MCF 10A (cell line): ENCODE measurements at regions not wholly inside any gene's neighbourhood (a gene's known extent, or its start where the extent isn't known, plus 50 kb on each side); places are given as distances from the start of the nearest gene placed in this dataset.

ENCODE experiments used
- BruUV-seq: library from RNA; stranded (reverse); fragments of 400-500 nt; replicated peaks from 2 replicates; lab custom pipeline; 2021; lab: Mats Ljungman, UMichigan
- CTCF ChIA-PET: fragments of 300-600 bp; sonication (Branson Sonifier 250); formaldehyde crosslinking; extraction: SDS; loops from one replicate; lab custom pipeline; 2021; ENCODE audit warnings: antibody characterized with exemption, inconsistent platforms; lab: Yijun Ruan, JAX
- POLR2A ChIA-PET: fragments of 300-600, 350-650 bp; sonication (Branson Sonifier 250); formaldehyde crosslinking; extraction: SDS; loops from one replicate; lab custom pipeline; 2020; ENCODE audit warnings: antibody characterized with exemption, inconsistent platforms; lab: Yijun Ruan, JAX
- DNase-seq: peaks from one replicate; pipeline ENCODE4 v3.0.0-alpha.2; 2018; ENCODE audit not compliant: unreplicated experiment
- H3K27ac Mint-ChIP-seq: one replicate; pipeline ENCODE4 v1.8.0; 2022; ENCODE audit warnings: mild to moderate bottlenecking, low read depth, mixed read lengths; ENCODE audit not compliant: unreplicated experiment
- H3K27me3 Mint-ChIP-seq: one replicate; pipeline ENCODE4 v1.8.0; 2022; ENCODE audit warnings: mixed read lengths; ENCODE audit not compliant: insufficient read depth, unreplicated experiment
- H3K36me3 Mint-ChIP-seq: one replicate; pipeline ENCODE4 v1.8.0; 2022; ENCODE audit warnings: mild to moderate bottlenecking, moderate library complexity, mixed read lengths; ENCODE audit not compliant: insufficient read depth, unreplicated experiment
- H3K4me1 Mint-ChIP-seq: one replicate; pipeline ENCODE4 v1.8.0; 2022; ENCODE audit warnings: mixed read lengths; ENCODE audit not compliant: insufficient read depth, unreplicated experiment
- H3K4me3 Mint-ChIP-seq: one replicate; pipeline ENCODE4 v1.8.0; 2022; ENCODE audit warnings: mild to moderate bottlenecking, moderate library complexity, mixed read lengths; ENCODE audit not compliant: unreplicated experiment
- H3K9me3 Mint-ChIP-seq: one replicate; pipeline ENCODE4 v1.8.0; 2022; ENCODE audit warnings: mixed read lengths; ENCODE audit not compliant: unreplicated experiment
- intact Hi-C: fragments of 100-400 bp; cut with micrococcal nuclease; formaldehyde crosslinking; loops from 2 replicates; pipeline ENCODE4 v1.14.1; 2022
- TF ChIP-seq, protein P1 (sequence below): fragments of 200-600 bp; IDR thresholded peaks from one replicate; pipeline ENCODE4 v1.8.0; 2022; ENCODE audit warnings: antibody characterized with exemption, mild to moderate bottlenecking; ENCODE audit not compliant: unreplicated experiment

DNA sequence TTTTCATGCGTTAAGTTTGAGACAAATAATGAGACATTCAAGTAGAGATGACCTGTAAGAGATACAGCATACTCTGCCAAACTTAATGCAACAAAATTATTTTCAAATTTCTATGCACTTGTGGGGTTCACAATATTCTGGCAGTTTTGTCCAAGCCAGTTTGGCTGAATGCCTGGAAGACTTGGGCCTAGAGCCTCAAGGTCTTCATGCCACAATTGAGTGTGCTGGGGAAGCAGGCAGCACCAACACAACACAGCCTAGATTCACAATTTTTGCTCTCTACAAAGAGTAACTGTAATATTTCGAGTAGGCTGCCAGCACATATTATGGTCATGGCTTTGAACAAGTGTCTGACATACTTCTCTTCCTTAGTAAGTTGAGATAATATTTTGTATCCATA is 461.4 kb upstream of the SPHKAP start:
- Mint-ChIP-seq H3K36me3 (peaks cover 7% of the 10 kb centered on the region), H3K27ac (no peak overlapping the region), H3K4me1 (no peaks in the 10 kb centered on the region), H3K27me3 (peaks cover 15% of the 10 kb centered on the region), H3K9me3 (no peaks in the 10 kb centered on the region), H3K4me3 (no peak overlapping the region)
- DNase-seq = no peak
- intact Hi-C loops = no loop called here
- ChIA-PET CTCF (no interaction called here), POLR2A (no interaction called here)
- TF ChIP-seq, protein P1, sequence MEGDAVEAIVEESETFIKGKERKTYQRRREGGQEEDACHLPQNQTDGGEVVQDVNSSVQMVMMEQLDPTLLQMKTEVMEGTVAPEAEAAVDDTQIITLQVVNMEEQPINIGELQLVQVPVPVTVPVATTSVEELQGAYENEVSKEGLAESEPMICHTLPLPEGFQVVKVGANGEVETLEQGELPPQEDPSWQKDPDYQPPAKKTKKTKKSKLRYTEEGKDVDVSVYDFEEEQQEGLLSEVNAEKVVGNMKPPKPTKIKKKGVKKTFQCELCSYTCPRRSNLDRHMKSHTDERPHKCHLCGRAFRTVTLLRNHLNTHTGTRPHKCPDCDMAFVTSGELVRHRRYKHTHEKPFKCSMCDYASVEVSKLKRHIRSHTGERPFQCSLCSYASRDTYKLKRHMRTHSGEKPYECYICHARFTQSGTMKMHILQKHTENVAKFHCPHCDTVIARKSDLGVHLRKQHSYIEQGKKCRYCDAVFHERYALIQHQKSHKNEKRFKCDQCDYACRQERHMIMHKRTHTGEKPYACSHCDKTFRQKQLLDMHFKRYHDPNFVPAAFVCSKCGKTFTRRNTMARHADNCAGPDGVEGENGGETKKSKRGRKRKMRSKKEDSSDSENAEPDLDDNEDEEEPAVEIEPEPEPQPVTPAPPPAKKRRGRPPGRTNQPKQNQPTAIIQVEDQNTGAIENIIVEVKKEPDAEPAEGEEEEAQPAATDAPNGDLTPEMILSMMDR = no peak
- BruUV-seq = no TSS peak

DNA sequence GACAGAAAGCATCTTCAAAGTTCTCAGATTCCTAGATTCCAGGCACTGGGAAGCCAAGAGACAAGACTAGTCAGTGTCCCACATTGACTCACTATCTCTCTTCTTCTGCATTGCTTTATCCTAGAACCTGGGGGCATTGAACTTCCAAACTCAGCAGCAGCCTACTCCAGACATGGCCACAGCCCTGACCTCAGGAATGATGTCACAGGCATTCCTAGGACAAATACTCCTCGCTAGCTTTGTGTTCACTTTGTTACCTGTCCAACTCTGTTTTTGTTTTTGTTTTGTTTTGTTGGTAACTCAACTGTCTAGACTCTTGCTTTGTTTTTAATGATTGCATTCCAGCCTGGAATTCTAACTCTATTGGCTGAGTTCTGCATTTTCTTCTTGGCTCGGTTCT is 449.3 kb upstream of the SPHKAP start:
- Mint-ChIP-seq H3K9me3 (no peaks in the 10 kb centered on the region), H3K27ac (no peak overlapping the region), H3K27me3 (no peaks in the 10 kb centered on the region), H3K4me3 (no peak overlapping the region), H3K4me1 (no peaks in the 10 kb centered on the region), H3K36me3 (no peaks in the 10 kb centered on the region)
- POLR2A ChIA-PET = interaction anchor here (0.7 kb wide), 1 partner anchor 607 kb away, joined by 4 read pairs; no protein-coding TSS in a partner anchor
- CTCF ChIA-PET = no interaction called here
- TF ChIP-seq, protein P1 = no peak
- intact Hi-C loops = no loop called here
- BruUV-seq = no TSS peak
- DNase-seq = no peak

DNA sequence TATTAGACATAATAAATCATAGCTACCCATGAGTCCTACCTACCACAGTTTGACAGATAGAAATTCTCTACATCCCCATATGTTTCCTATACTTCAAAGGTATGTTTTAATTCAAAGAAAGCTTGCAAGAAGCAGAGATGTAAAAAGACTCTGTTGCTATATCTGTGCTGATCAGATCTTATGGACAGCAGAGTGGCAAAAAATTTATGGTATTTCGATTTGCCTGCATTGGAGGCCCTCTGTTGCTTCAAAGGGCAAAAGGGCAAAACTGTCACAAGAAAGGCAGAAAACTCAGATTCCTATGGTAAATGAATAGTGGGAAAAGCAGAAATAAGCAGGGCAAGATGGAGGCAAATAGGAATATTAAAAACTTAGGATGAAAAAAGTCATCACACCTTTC is 447.8 kb upstream of the SPHKAP start:
- no peak for DNase-seq
- Mint-ChIP-seq H3K36me3 (no peaks in the 10 kb centered on the region), H3K27ac (no peak overlapping the region), H3K27me3 (no peaks in the 10 kb centered on the region), H3K9me3 (no peaks in the 10 kb centered on the region), H3K4me3 (no peak overlapping the region), H3K4me1 (no peaks in the 10 kb centered on the region)
- TF ChIP-seq, protein P1 = no peak
- intact Hi-C loops = no loop called here
- POLR2A ChIA-PET = no interaction called here
- CTCF ChIA-PET = interaction anchor here (0.6 to 0.7 kb wide), 3 partner anchors 27 to 700 kb away, joined by 3 to 5 read pairs (median 4); no protein-coding TSS in a partner anchor
- no TSS peak for BruUV-seq

DNA sequence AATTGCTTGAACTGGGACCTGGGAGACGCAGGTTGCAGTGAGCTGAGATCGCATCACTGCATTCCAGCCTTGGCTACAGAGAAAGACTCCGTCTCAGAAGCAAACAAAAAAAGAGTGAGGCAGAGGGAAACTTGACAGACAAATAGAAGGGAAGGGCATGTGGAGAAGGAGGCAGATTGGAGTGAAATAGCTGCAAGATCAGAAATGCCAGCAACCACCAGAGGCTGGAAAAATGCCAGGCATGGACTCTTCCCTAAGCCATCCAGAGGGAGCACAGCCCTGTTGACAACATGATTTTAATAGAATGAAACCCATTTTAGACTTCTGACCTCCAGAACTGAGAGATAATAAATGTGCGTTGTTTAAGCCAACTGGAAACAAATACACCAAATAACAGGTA is 447.2 kb upstream of the SPHKAP start:
- no TSS peak for BruUV-seq
- TF ChIP-seq, protein P1 = no peak
- H3K4me3 Mint-ChIP-seq = no peak overlapping the region
- H3K9me3 Mint-ChIP-seq = no peaks in the 10 kb centered on the region
- H3K27me3 Mint-ChIP-seq = no peaks in the 10 kb centered on the region
- H3K27ac Mint-ChIP-seq = no peak overlapping the region
- CTCF ChIA-PET = interaction anchor here (0.6 to 0.7 kb wide), 2 partner anchors 26 to 566 kb away, joined by 4 to 5 read pairs; no protein-coding TSS in a partner anchor
- DNase-seq = no peak
- no peaks in the 10 kb centered on the region for H3K36me3 Mint-ChIP-seq
- H3K4me1 Mint-ChIP-seq = no peaks in the 10 kb centered on the region
- POLR2A ChIA-PET = no interaction called here
- intact Hi-C loops = no loop called here
